ENCODE measurements at regions not wholly inside any gene's neighbourhood (a gene's known extent, or its start where the extent isn't known, plus 50 kb on each side); places are given as distances from the start of the nearest gene placed in this dataset.
A peak's percentile ranks its signal among the peaks of the same experiment; 100 is the strongest.

DNA sequence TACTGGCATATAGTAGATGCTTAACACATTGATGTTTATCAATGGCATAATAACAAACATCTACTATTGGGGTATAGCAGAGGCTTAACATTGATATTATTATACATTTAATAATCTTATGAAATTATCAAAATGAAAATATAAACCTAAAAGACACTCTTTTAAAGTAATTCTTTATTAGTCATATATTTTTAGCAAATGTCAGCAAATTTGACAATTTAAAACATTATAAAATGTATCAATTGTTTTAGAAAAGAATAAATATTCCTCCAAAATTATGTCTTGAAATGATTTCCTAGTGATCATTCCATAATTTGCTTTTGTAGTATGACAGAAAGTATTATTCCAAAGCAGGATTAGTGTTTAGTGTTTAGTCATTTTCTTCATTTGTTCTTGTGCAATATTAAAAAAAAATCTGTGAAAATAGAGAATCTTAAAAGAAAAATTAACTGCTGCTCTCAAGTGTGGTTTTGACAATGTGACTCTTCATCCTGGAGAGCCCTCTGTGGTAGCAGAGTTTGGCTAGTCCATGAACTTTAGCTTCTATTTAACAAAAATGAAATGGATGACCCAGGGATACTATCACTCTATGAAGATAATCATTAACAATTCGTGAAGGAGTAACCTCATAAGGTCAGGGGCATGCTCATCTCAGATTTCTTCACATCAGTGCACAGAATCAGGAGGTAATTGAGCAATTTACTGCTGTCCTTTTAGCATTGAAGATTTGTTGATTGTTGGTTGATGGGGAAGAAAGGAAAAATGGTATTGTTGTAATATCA is 1018.5 kb downstream of the LRFN5 start:
- Histone ChIP-seq H3K27me3 (ENCODE audit: control insufficient read depth, insufficient read depth, low read length) (no peaks in the 10 kb centered on the region), H3K36me3 (ENCODE audit: control insufficient read depth in 2 of 3, insufficient read depth in 3 of 3, low read length in 3 of 3) (no peaks in the 10 kb centered on the region), H3K4me1 (ENCODE audit: control insufficient read depth in 2 of 3, insufficient read depth in 2 of 3, low read depth in 1 of 3, low read length in 3 of 3) (no peaks in the 10 kb centered on the region), H3K4me3 (ENCODE audit: low read length in 3 of 3) (no peak overlapping the region), H3K9me3 (ENCODE audit: control insufficient read depth in 2 of 3, insufficient read depth in 1 of 3, low read length in 3 of 3) (no peaks in the 10 kb centered on the region), H3K9ac (ENCODE audit: low read length in 3 of 3) (no peak overlapping the region), H3K27ac (ENCODE audit: low read depth in 2 of 2, low read length in 2 of 2) (no peak overlapping the region)
- FAIRE-seq, result no peak
- intact Hi-C loops (cut with DNase I), result no loop called here
- TF ChIP-seq, protein P1, sequence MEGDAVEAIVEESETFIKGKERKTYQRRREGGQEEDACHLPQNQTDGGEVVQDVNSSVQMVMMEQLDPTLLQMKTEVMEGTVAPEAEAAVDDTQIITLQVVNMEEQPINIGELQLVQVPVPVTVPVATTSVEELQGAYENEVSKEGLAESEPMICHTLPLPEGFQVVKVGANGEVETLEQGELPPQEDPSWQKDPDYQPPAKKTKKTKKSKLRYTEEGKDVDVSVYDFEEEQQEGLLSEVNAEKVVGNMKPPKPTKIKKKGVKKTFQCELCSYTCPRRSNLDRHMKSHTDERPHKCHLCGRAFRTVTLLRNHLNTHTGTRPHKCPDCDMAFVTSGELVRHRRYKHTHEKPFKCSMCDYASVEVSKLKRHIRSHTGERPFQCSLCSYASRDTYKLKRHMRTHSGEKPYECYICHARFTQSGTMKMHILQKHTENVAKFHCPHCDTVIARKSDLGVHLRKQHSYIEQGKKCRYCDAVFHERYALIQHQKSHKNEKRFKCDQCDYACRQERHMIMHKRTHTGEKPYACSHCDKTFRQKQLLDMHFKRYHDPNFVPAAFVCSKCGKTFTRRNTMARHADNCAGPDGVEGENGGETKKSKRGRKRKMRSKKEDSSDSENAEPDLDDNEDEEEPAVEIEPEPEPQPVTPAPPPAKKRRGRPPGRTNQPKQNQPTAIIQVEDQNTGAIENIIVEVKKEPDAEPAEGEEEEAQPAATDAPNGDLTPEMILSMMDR (IDR thresholded peaks at IDR 0.05; ENCODE audit: borderline replicate concordance, extremely low read depth, insufficient read depth), result no peak
- DNase-seq, result peak in 2 of 5 donors; percentile 8 to 19

- Histone ChIP-seq H3K27ac (ENCODE audit: low read depth in 2 of 2, low read length in 2 of 2) (no peak overlapping the region), H3K4me1 (ENCODE audit: control insufficient read depth in 2 of 3, insufficient read depth in 2 of 3, low read depth in 1 of 3, low read length in 3 of 3) (no peaks in the 10 kb centered on the region), H3K4me3 (ENCODE audit: low read length in 3 of 3) (no peak overlapping the region), H3K9me3 (ENCODE audit: control insufficient read depth in 2 of 3, insufficient read depth in 1 of 3, low read length in 3 of 3) (no peaks in the 10 kb centered on the region), H3K9ac (ENCODE audit: low read length in 3 of 3) (no peak overlapping the region), H3K27me3 (ENCODE audit: control insufficient read depth, insufficient read depth, low read length) (no peaks in the 10 kb centered on the region), H3K36me3 (ENCODE audit: control insufficient read depth in 2 of 3, insufficient read depth in 3 of 3, low read length in 3 of 3) (no peaks in the 10 kb centered on the region)
- TF ChIP-seq, protein P1 (IDR thresholded peaks at IDR 0.05; ENCODE audit: borderline replicate concordance, extremely low read depth, insufficient read depth), result no peak
- FAIRE-seq (no peak), DNase-seq (no peak)
- intact Hi-C loops (cut with DNase I), result no loop called here
Measured at GRCh38 chr14:42617005-42617404, 1010.3 kb downstream of the LRFN5 start.

DNA sequence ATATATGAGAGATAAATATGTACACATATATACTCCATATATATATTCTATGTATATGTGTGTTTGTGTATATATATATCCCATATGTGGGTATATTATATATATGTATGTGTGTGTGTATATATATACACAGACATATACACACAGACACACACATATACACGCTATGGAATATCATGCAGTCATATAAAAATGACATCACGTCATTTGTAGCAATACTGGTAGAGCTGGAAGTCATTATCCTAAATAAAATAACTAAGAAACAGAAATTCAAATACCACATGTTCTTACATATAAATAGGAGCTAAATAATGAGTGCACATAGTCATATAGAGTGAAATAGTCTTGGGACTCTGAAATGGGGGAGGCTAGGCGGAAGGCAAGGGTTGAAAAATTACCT is 1000.2 kb downstream of the LRFN5 start:
- Histone ChIP-seq H3K36me3 (ENCODE audit: control insufficient read depth in 2 of 3, insufficient read depth in 3 of 3, low read length in 3 of 3) (no peaks in the 10 kb centered on the region), H3K27ac (ENCODE audit: low read depth in 2 of 2, low read length in 2 of 2) (no peak overlapping the region), H3K27me3 (ENCODE audit: control insufficient read depth, insufficient read depth, low read length) (no peaks in the 10 kb centered on the region), H3K4me1 (ENCODE audit: control insufficient read depth in 2 of 3, insufficient read depth in 2 of 3, low read depth in 1 of 3, low read length in 3 of 3) (no peaks in the 10 kb centered on the region), H3K4me3 (ENCODE audit: low read length in 3 of 3) (no peak overlapping the region), H3K9me3 (ENCODE audit: control insufficient read depth in 2 of 3, insufficient read depth in 1 of 3, low read length in 3 of 3) (no peaks in the 10 kb centered on the region), H3K9ac (ENCODE audit: low read length in 3 of 3) (no peak overlapping the region)
- no peak for DNase-seq
- FAIRE-seq, result no peak
- intact Hi-C loops (cut with DNase I), result no loop called here
- TF ChIP-seq, protein P1 (IDR thresholded peaks at IDR 0.05; ENCODE audit: borderline replicate concordance, extremely low read depth, insufficient read depth), result no peak

All from kidney (tissue), 13 donors.